DOHH2 (cell line): ENCODE measurements at regions not wholly inside any gene's neighbourhood (a gene's known extent, or its start where the extent isn't known, plus 50 kb on each side); places are given as distances from the start of the nearest gene placed in this dataset.

ENCODE experiments used
- EZH2phosphoT487 ChIP-seq: fragments of 200-600 bp; sonication (generic); IDR thresholded peaks from 2 replicates; pipeline ENCODE4 v1.6.1; 2017; ENCODE audit warnings: borderline replicate concordance, mild to moderate bottlenecking, antibody characterized with exemption, low read length, moderate library complexity, mixed read lengths
- TF ChIP-seq, protein P1 (sequence below): fragments of 200-600 bp; sonication (generic); IDR thresholded peaks from one replicate; pipeline ENCODE4 v1.5.1; 2014; ENCODE audit warnings: antibody characterized with exemption, mild to moderate bottlenecking, low read depth, low read length; ENCODE audit not compliant: poor library complexity, severe bottlenecking

DNA sequence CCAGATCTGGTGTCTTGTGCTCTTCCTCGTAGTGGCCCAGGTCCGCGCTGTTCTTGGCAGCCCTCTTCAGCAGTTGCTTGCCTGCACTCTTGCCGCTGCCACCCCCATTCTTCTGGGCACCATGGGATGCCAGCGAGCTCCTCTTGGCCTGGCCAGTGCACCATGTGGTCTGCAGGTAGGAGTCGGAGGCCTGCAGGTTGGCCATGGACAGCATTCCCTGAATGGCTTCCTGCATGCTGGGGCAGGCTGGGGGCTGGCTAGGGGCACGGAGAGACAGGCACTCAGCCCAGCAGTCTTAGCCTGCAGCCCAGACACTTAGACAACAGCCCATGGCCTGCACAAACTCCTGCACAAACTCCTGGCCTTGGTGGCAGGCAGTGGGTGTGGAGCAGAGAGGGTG, 234.9 kb downstream of the TUBA3C start:
- TF ChIP-seq, protein P1, sequence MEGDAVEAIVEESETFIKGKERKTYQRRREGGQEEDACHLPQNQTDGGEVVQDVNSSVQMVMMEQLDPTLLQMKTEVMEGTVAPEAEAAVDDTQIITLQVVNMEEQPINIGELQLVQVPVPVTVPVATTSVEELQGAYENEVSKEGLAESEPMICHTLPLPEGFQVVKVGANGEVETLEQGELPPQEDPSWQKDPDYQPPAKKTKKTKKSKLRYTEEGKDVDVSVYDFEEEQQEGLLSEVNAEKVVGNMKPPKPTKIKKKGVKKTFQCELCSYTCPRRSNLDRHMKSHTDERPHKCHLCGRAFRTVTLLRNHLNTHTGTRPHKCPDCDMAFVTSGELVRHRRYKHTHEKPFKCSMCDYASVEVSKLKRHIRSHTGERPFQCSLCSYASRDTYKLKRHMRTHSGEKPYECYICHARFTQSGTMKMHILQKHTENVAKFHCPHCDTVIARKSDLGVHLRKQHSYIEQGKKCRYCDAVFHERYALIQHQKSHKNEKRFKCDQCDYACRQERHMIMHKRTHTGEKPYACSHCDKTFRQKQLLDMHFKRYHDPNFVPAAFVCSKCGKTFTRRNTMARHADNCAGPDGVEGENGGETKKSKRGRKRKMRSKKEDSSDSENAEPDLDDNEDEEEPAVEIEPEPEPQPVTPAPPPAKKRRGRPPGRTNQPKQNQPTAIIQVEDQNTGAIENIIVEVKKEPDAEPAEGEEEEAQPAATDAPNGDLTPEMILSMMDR, result no peak
- TF ChIP-seq EZH2phosphoT487, result no peak
